Putamen (tissue), 1 donor: ENCODE measurements at regions not wholly inside any gene's neighbourhood (a gene's known extent, or its start where the extent isn't known, plus 50 kb on each side); places are given as distances from the start of the nearest gene placed in this dataset.

ENCODE experiments used
- DNase-seq: peaks from one replicate; pipeline ENCODE4 v3.0.0-alpha.2; 2016; ENCODE audit warnings: low spot score

- DNase-seq: no peak
These were observed 544.0 kb downstream of the SPRY1 start for GRCh38 chr4:123940604-123941003.

DNA sequence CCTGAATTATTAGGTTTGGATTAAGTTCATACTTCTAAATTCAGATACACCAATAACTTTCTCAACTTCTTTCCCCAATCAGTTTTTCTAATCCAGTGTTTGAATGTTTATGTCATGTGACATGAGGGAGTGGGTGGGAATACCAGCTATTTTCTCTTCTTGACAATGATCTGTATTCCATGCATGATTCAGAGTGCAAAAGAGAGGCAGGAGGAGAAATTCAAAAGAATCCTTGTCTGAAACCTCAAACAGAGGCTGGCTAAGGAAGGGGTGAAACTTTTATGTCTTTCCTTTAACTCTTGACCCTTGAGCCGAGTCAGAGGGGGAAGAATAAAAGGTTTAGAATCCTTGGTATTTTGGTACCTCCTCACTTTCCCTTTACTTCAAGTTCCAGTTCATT, 544.7 kb downstream of the SPRY1 start:
- no peak for DNase-seq

GRCh38 chr4:123943976-123944375, 547.4 kb downstream of the SPRY1 start:
- no peak for DNase-seq

DNA sequence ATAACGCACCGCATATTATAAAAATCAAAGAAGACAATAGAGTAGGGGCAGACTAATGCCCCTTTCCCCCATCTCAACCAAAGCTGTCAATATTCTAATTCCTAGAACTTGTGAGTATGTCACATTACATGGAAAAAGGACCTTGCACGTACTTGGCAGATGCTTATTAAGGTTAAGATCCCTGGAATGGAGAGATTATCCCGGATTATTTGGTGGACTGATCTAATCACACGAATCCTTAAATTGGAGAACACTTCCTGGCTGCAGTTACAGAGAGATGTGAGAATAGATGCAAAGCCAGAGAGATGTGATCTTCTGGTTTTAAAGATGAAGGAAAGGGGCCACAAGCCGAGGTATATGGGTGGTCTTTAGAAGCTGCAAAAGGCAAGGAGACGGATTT, 548.7 kb downstream of the SPRY1 start:
- DNase-seq: no peak

- DNase-seq: no peak
These were observed 553.9 kb downstream of the SPRY1 start for GRCh38 chr4:123950530-123950929.

GRCh38 chr4:123952530-123953274, 556.1 kb downstream of the SPRY1 start:
- no peak for DNase-seq

GRCh38 chr4:123953566-123953965, 557.0 kb downstream of the SPRY1 start:
- DNase-seq: no peak

- no peak for DNase-seq
These were observed 557.6 kb downstream of the SPRY1 start for GRCh38 chr4:123954220-123954619.

DNA sequence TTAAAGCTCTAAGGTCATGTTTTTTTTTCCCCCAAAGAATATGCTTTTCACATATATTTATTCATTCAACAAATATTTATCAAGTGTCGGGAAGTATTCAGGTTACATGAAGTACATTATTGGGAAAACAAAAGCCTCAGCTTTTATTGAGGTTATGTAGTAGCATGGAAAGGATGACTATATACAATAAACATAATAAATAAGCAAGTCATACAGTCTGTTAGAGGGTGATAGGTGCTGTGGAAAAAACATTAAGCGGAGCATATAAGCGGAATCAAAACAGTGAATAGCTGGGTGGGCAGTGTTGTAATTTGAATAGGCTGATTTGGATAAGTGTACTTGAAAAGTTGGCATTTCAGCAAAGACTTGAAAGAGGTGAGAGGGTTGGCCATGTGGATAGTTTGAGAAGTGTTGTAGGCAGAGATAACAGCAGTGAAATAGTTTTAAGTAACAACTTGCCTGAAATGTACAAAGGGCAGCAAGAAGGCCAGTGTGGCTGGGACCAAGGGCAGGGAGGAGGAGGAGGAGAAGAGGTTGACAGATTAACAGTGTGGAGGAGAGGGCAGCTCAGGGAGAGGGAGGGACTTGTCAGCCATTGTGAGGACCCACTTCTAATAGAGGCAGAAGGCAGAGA, 558.7 kb downstream of the SPRY1 start:
- DNase-seq: no peak

GRCh38 chr4:123956204-123956603, 559.6 kb downstream of the SPRY1 start:
- DNase-seq: no peak

- DNase-seq: no peak
These were observed 570.6 kb downstream of the SPRY1 start for GRCh38 chr4:123966990-123967769.

DNA sequence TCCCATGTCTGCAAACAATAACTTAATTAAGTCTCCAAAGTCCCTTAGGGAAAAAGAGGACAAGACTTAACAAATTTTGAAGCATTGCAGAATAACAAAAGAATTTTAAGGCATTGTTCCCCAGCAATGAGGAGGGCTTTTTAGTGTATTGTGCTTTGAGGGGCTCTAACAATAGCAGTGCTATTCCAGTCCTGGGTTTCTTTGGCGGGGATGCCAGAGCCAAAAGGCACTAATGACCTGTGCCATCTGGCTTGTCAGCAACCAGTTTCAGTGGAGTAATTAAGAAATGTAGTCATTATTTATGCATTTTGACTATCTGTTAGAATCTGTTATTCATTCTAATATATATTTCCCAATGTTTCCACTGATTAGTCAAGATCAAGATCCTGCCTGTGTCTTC, 575.4 kb downstream of the SPRY1 start:
- no peak for DNase-seq

DNA sequence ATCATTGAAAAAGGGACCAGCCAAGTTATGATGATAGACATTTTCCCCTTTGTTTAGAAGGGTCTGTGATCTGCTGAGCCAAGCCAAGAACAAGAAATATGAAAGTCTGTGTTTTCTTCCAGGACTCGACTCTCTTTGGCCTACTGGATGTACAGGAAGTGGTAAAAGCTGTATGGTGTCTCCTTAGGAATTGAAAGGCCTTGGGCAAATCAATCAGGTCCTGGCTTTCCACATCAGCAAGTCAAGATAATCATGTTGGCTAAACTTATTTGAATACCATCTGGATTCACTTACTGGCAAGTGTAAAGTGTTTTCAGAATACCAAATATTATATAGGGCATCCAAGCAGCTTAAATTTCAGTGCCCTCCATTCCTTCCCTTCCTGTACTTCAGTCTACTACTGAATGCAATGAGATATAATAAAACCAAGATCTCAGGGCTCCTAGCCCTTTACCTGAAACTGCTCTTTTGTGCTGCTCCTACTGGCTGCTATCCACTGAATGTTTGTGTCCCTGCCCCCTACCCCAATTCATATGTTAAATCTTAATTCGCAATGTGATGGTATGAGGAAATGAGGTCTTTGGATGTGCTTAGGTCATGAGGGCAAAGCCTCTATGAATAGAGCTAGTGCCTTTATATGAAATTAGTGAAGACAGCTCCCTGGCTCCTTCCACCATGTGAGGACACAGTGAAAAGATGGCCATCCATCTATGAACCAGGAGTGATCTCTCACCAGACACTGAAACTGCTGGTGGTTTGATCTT, 578.0 kb downstream of the SPRY1 start:
- no peak for DNase-seq

DNA sequence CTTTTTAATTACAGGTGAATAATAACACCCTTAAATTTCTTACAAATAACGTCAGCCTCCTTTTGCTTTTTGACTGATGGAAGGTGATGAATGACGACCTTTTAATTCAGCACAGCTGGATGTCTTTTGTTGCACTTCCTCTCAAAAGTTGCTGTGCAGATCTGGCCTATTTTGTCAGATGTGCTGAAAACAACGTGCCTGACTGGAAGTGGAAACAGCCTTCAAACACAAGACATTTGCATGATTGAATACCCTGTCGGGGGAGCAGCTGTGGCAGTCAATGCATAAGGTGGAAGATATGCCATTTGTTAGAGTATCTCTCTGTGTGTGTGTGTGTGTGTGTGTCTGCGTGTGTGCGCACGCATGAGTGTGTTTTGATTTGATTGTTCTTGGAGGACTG, 579.7 kb downstream of the SPRY1 start:
- no peak for DNase-seq

DNA sequence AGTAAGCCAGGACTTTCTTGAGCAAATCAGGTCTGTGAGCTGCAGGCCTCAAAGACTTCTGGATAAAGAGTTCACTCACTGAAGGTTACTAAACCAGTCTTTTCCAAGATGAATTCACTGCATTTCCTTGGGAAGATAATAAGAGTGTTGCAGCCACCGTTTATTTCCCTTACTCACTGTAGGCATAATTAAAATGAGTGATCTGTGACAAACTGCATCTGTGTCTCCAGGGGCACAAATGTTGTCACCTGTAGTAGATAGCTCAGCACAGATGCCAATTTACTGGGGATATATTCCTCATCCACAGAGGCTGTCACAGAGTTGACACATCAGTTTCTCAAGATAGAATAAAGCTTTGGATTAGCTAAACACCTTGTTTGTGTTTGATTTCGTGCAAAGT, 580.2 kb downstream of the SPRY1 start:
- no peak for DNase-seq

GRCh38 chr4:123977641-123978081, 581.1 kb downstream of the SPRY1 start:
- no peak for DNase-seq

DNA sequence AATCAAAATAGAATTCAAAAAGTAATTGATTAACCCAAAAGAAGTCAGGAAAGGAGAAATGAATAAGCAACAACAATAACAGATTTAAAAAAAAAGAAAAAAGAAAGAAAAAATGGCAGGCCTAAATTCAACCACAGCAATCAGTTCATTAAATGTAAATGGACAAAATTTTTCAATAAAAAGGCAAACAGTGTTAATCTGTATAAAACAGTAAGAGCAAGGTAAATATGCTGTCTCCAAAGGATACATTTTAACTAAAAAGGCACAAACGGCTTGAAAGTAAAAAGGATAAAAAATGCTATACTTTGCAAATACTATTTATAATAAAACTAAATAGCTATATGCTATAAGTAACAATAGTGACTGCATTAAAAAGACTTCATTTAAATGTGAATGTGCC, 582.0 kb downstream of the SPRY1 start:
- no peak for DNase-seq

DNA sequence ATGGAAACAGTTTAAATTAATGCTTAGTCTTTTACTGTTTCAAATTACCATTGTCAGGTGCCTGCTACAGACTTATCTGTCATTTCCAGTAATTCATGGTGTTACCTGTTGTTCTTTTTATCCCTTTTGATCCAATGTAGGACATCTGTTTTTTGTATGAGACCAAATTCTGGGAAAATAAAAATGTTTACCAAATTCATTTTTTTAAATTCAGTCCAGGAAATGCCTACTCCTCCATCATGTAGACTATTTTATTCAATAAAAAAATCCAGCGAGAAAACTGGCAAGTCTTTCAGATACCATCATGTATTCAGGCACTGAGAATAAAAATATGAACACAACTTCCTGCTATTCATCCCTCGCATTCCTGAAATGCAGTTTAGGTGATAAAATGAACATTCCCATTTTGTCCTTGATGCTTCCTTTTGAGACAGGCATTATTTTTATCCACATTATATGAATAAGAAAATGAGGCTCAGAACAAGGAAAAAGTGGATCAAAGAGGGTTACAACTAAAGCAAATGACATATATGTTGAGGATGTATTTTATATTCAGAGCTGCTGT, 584.2 kb downstream of the SPRY1 start:
- no peak for DNase-seq

- no peak for DNase-seq
These were observed 588.3 kb downstream of the SPRY1 start for GRCh38 chr4:123984886-123985285.

- no peak for DNase-seq
These were observed 589.7 kb downstream of the SPRY1 start for GRCh38 chr4:123986268-123986798.

- no peak for DNase-seq
These were observed 590.8 kb downstream of the SPRY1 start for GRCh38 chr4:123987408-123987807.
